Liver (tissue), 3 donors: ENCODE measurements at regions not wholly inside any gene's neighbourhood (a gene's known extent, or its start where the extent isn't known, plus 50 kb on each side); places are given as distances from the start of the nearest gene placed in this dataset.

ENCODE experiments used
- ATF3 ChIP-seq: IDR thresholded peaks from 2 replicates; pipeline ENCODE4 v1.6.1; 2016; ENCODE audit warnings: antibody characterized with exemption
- CTCF ChIP-seq: fragments of 150-350 bp; IDR thresholded peaks from 2 replicates; pipeline ENCODE4 v1.5.1; 2017; ENCODE audit warnings: improper control_type of control experiment, low read depth, low read length; ENCODE audit not compliant: missing input control
- FOXA1 ChIP-seq: IDR thresholded peaks from 2 replicates; pipeline ENCODE4 v1.6.1; 2016; ENCODE audit warnings: antibody characterized with exemption
- GABPA ChIP-seq, 2 donors: IDR thresholded peaks in 1 of 2; conservative IDR thresholded peaks in 1 of 2; 2 replicates each; pipeline ENCODE4 v1.6.1; 2016; ENCODE audit warnings: antibody characterized with exemption in 2 of 2, mild to moderate bottlenecking in 1 of 2, moderate library complexity in 1 of 2
- JUND ChIP-seq, 2 donors: IDR thresholded peaks; 2 replicates each; pipeline ENCODE4 v1.6.1; 2016; ENCODE audit warnings: antibody characterized with exemption in 2 of 2
- MAX ChIP-seq: IDR thresholded peaks from 2 replicates; pipeline ENCODE4 v1.6.1; 2016; ENCODE audit warnings: antibody characterized with exemption
- RAD21 ChIP-seq, 2 donors: IDR thresholded peaks; 2 replicates each; pipeline ENCODE4 v1.6.1; 2016; ENCODE audit warnings: antibody characterized with exemption in 2 of 2, mild to moderate bottlenecking in 2 of 2
- REST ChIP-seq: IDR thresholded peaks from 2 replicates; pipeline ENCODE4 v1.6.1; 2016; ENCODE audit warnings: antibody characterized with exemption, mild to moderate bottlenecking
- SP1 ChIP-seq: IDR thresholded peaks from 2 replicates; pipeline ENCODE4 v1.6.1; 2018; ENCODE audit warnings: antibody characterized with exemption, mild to moderate bottlenecking
- YY1 ChIP-seq: IDR thresholded peaks from 2 replicates; pipeline ENCODE4 v1.6.1; 2016; ENCODE audit warnings: antibody characterized with exemption, mild to moderate bottlenecking
- ZBTB33 ChIP-seq: IDR thresholded peaks from 2 replicates; pipeline ENCODE4 v1.6.1; 2016; ENCODE audit warnings: antibody characterized with exemption
- donor health status: healthy.
- donor health status: healthy.

GRCh38 chr4:27888505-27888904 is 1027.9 kb downstream of the STIM2 start:
- no peak for TF ChIP-seq CTCF
- no peak for TF ChIP-seq FOXA1
- TF ChIP-seq REST = no peak
- no peak for TF ChIP-seq RAD21 (IDR thresholded peaks at IDR 0.05)
- no peak for TF ChIP-seq JUND (IDR thresholded peaks at IDR 0.05)
- TF ChIP-seq YY1 = no peak
- TF ChIP-seq SP1 = no peak
- no peak for TF ChIP-seq GABPA (IDR thresholded peaks at IDR 0.05 in 1 of 2, conservative IDR thresholded peaks at IDR 0.05 in 1 of 2)
- no peak for TF ChIP-seq MAX
- TF ChIP-seq ZBTB33 = no peak
- no peak for TF ChIP-seq ATF3
